GM18511 (cell line): ENCODE measurements at regions not wholly inside any gene's neighbourhood (a gene's known extent, or its start where the extent isn't known, plus 50 kb on each side); places are given as distances from the start of the nearest gene placed in this dataset.
"Not testable (repeated sequence)": the region's sequence is repeated elsewhere in the genome, so short reads cannot be mapped to it uniquely, and the experiment has no call there.

Source experiments
- ATAC-seq: cut with Tn5 transposase; IDR thresholded peaks from one replicate; pipeline ENCODE4 v1.9.1; 2021; ENCODE audit warnings: mild to moderate bottlenecking, moderate library complexity; ENCODE audit not compliant: unreplicated experiment

GRCh38 chr3:160094562-160094961, 105.9 kb downstream of the IL12A start:
- ATAC-seq = no peak

DNA sequence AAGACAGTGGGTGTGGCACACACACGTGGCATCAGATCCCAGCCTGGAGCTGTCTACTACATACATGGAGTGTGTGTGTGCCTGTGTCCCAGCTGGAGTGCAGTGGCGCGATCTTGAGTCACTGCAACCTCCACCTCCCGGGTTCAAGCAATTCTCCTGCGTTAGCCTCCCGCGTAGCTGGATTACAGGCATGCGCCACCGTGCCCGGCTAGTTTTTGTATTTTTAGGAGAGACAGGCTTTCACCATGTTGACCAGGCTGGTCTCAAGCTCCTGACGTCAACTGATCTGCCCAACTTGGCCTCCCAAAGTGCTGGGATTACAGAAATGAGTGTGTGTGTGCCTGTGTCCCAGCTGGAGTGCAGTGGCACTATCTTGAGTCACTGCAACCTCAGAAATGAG, 108.8 kb downstream of the IL12A start:
- ATAC-seq = no peak

DNA sequence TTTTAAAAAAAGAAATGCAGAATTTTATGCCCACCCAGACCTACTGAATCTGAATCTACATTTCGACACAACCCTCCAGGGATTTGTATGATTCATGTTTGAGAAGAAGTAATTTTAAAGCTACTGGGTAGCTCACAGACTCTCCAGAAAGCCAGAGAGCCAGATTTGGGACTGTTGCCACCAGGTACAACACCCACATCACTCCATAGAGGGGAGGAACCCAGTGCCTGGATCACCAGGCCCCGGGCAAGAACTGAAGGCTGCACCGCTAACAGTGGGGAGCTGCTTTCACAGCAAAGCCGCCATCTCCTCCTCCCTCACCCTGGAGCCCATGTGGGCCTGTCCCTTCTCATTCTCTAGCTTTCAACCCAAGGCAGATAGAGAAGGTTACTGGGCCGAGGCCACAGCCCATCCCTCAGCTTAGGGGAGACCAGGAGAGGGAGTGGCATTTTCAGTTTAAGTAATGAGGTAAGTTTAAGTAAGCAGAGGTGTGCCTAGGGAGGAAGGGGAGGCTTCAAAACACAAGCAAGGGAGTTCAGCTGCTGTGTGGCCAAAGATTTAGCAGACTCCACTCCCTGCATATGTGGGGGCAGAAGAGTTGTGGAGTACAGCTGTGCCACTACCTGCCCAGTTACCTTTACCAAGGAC, 109.8 kb downstream of the IL12A start:
- ATAC-seq = no peak

DNA sequence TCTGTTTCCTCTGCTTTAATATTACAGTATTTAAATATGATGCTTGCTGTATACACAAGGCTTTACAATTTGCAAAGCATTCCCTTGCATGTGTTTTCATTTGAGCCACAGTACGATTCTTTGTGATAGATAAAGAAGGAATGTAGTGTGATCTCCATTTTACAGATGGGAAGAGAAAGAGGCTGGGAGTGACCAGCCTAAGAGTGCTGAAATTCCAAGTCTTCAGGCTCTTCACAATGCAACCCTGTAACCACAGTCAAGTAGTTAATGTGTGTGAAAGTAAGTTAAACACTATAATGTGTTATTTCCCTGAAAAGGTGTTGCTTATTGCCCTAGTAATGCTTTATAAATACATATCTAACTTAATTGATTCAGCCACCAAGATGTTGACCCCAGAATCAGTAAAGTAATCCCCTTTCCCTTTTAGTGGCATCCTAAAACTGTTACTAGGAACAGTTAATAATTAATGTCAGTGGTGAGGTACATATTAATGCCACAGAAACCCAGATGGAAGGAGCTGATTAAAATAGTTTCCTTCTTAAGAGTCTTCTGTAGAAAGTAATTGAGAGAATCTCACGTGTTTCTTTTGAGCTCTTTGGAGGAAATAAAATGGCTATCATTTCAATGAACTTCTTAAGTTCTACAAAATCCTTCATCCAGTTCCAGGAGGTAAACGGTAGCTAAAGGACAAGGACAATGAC, 110.4 kb downstream of the IL12A start:
- ATAC-seq = no peak

- ATAC-seq = peak; percentile 69
These were observed 111.2 kb downstream of the IL12A start for GRCh38 chr3:160099834-160100233.

DNA sequence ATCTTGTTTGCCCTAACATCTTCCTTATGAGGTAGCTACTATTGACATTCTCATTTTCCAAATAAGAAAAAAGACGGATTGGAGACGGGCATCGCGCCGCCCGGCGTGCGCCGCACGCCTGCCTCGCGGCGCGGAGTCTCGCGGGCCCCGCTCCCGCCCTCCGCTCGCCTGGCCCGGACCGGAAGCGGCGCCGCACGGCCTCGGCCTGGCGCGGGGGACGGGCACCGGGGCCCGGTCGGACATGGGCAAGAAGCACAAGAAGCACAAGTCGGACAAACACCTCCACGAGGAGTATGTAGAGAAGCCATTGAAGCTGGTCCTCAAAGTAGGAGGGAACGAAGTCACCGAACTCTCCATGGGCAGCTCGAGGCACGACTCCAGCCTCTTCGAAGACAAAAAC, 112.0 kb downstream of the IL12A start:
- no peak for ATAC-seq

DNA sequence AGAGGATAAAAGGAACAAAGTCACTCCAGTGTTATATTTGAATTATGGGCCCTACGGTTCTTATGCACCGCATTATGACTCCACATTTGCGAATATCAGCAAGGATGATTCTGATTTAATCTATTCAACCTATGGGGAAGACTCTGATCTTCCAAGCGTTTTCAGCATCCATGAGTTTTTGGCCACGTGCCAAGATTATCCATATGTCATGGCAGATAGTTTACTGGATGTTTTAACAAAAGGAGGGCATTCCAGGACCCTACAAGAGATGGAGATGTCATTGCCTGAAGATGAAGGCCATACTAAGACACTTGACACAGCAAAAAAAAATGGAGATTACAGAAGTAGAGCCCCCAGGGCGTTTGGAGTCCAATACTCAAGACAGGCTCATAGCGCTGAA, 113.4 kb downstream of the IL12A start:
- ATAC-seq = not testable (repeated sequence)

- no peak for ATAC-seq
These were observed 114.8 kb downstream of the IL12A start for GRCh38 chr3:160103397-160103796.

GRCh38 chr3:160105907-160106584, 117.4 kb downstream of the IL12A start:
- no peak for ATAC-seq

- no peak for ATAC-seq
These were observed 118.0 kb upstream of the C3orf80 start for GRCh38 chr3:160106905-160107861.

DNA sequence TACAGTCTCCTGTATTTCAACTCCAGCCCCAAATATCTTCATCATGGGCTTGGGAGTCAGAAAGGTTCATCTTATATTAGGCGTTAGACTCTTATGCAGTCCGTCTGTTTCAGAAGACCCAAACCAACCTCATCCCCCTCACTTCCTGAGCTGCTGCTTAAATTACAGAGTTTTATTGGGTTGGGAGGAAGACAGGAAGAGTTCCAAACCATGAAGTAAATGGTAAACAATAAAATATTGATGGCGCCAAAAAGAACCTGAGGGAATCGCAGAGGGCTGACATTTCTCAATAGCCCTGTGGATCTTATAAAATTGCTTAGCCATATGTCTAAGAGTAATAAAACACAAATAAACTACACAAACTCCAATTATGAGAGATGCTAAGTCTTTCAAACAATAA, 116.9 kb upstream of the C3orf80 start:
- ATAC-seq = no peak

DNA sequence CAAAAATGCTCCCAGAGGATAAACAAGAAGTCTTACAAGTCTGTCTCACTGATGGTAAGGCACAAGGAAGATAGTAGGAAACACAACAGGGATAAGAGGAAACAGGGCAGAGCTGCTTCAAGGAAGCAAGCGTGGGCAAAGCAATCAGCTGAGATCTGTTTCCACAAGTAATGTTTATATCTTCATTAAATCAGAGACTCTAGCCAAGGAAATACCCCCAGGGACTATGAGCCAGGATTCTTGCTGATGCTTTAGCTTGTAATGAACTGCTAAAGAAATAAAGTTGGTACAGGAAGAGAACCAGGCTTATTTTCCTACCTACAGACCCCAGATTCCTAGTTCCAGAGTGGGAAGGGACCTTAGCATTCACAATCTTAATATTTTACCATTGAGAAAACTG, 112.7 kb upstream of the C3orf80 start:
- ATAC-seq = no peak

GRCh38 chr3:160112996-160113395, 112.2 kb upstream of the C3orf80 start:
- ATAC-seq = no peak

- ATAC-seq = no peak
These were observed 110.7 kb upstream of the C3orf80 start for GRCh38 chr3:160114355-160114995.

GRCh38 chr3:160115387-160115786, 109.8 kb upstream of the C3orf80 start:
- no peak for ATAC-seq

DNA sequence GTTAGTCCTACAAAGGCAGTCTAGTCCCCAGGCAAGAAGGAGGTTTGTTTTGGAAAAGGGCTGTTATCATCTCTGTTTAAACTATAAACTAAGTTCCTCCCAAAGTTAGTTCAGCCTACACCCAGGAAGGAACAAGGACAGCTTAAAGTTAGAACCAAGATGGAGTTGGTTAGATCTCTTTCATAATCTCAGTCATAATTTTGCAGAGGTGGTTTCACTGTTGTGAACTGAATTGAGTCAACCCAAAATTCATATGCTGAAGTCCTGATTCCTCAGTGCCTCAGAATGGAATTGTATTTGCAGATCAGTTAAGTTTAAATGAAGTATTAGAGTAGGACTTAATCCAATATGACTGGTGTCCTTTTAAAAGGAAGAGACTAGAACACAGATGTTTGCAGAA, 101.0 kb upstream of the C3orf80 start:
- no peak for ATAC-seq

- ATAC-seq = no peak
These were observed 100.0 kb upstream of the C3orf80 start for GRCh38 chr3:160125258-160125657.

DNA sequence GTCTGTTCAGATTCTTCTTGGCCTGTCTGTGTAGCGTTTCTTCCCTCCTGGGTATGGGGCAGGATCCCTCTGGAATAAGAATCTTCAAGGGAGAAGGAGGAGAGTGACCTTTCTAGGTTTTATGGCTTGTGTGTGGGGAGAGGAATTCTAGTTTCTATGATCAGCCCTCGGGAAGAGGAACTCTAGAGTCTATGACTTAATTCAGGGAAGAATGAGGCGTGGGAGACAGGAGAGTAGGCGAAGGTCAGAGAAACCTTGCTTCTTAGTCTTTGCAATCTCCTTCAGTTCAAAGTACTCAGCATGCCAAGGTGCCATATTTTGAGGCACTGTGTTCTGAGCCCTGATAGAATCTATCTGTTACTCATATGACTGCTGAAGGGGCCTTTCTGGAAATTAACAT, 99.2 kb upstream of the C3orf80 start:
- no peak for ATAC-seq

GRCh38 chr3:160126761-160127160, 98.5 kb upstream of the C3orf80 start:
- ATAC-seq = no peak

DNA sequence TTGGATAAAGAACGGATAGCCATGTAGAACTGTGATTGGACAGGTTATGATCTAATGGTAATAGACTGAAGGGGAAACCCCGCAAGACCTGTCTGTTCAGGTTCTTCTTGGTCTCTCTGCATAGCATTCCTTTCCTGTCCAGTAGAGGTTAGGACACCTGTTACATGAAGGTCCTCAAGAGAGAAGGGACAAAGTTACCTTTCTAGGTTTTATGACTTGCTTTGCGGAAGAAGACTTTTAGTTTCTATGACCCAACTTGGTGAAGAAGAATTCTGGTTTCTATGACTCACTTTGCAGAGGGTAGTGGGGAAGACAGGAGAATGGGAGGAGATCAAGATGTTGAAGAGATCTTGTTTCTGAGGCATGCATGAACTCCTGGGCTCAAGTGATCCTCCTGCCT, 97.9 kb upstream of the C3orf80 start:
- ATAC-seq = peak; percentile 43

DNA sequence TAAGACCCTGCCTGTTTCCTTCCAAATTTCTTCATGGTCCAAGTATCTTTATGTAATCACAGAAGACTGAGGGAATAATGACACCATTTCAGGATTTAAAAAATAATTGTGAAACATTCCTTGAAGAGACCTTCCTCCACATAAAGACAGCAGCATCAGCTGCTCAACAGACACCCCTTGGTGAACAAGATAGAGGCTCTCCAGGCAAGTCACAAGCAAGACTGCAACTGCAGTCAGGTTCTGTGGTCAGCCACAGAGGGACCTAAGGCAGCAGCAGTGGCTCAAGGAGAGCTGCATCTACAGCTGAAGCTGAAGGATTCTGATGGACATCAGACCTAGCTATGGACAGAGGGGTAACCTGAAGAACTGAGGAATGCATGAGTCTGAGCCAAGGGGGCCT, 97.2 kb upstream of the C3orf80 start:
- ATAC-seq = peak; percentile 33
